Stimulated activated CD8-positive, alpha-beta memory T cell treated with anti-CD3 and anti-CD28 coated beads, Interleukin-2, amount 100 ng/mL, for 48 hours (primary cell): ENCODE measurements at regions not wholly inside any gene's neighbourhood (a gene's known extent, or its start where the extent isn't known, plus 50 kb on each side); places are given as distances from the start of the nearest gene placed in this dataset.

Experiments used
- DNase-seq, 2 donors: peaks; one replicate each; pipeline ENCODE4 v3.0.0-alpha.2; 2020; ENCODE audit warnings: low read depth in 2 of 2

- DNase-seq = no peak
Observed at GRCh38 chr10:78365694-78366093, 332.0 kb downstream of the RPS24 start.

DNA sequence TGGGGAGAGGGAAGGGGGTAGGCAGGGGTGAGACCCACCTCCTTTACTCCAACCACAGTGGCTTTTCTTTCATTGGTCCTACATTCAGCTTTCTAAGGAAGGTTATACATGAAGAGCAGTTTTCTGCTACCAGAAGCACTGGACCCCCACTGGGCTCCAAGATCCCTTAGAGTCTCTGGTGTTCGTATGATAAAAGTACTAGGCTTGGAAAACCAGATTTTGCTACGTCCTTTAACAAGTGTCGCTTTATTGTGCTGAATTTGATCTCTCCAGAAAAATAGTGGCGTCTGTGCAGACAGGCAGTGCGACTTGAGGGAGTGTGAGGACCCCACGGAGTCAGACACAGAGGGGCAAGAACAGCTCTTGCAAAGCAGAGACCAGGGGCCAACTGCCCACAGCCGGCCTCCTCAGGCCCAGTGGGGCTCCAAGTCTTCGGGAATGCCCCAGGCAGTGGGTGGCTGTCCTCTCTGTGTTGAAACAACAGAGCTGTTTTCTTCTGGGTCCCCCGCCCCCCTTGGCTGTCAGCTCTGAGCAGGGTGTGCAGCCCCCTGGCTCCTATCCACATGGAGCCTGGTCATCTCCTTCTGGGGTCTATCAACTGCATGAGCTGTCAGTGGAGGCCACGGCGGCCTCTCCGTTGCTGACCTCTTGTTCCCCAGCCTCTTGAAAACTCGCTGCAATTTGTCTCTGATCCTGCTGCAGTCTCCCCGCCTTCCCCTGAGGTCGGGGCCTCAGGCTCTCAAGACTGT is 333.2 kb downstream of the RPS24 start:
- DNase-seq = no peak

- no peak for DNase-seq
Observed at GRCh38 chr10:78367751-78368150, 334.1 kb downstream of the RPS24 start.

DNA sequence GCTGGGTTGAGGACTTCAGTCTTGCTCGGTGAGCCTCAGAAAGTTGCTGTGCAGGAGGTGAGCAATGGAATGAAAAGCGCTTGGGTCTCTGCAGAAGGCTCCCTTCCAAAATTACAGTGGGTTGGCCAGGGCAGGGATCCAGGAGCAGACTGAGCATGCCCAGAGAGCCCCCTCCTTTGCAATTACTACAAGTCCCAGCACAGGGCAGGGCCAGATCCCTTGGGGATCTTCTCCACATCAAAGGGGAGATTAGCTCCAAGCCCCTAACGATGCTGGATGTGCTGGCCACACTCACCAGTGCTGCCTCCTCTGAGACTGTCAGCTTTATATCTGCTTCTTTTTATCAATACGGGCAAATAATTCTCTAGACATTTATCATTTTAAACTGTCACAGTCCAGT is 337.5 kb downstream of the RPS24 start:
- DNase-seq = no peak

GRCh38 chr10:78372806-78373205 is 339.1 kb downstream of the RPS24 start:
- no peak for DNase-seq

DNA sequence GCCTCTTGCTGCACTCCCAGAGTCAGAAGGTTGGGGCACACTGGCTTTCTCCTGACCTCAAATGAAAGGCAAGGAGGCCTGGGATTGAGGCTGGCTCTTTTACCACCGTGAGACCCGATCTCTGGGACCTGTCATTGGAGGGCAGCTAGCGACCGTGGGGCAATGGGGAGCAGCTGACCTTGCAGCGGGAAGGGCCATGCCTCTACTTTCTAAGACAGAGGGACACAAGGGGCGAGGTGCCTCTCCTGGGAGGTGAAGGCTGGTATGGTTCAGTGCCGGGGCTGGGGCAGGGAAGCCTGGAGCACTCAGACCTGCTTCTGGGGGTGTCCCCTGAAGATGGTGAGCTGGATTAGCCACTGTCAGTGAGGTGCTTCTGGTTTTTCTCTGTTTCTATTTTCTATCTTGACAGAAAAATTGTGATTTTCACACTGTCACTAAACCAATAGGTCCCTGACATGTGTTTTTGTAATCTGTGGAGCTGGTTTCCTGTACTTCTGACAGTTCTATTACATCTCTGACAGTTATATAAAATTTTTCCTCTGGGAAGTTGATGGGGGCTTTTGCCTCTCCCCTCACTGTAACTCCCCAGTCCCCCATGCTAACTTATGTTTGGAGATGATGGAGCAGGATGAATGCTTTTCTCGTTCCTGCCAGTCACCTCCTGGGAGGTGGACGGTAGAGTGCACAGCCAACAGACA is 340.8 kb downstream of the RPS24 start:
- no peak for DNase-seq

DNA sequence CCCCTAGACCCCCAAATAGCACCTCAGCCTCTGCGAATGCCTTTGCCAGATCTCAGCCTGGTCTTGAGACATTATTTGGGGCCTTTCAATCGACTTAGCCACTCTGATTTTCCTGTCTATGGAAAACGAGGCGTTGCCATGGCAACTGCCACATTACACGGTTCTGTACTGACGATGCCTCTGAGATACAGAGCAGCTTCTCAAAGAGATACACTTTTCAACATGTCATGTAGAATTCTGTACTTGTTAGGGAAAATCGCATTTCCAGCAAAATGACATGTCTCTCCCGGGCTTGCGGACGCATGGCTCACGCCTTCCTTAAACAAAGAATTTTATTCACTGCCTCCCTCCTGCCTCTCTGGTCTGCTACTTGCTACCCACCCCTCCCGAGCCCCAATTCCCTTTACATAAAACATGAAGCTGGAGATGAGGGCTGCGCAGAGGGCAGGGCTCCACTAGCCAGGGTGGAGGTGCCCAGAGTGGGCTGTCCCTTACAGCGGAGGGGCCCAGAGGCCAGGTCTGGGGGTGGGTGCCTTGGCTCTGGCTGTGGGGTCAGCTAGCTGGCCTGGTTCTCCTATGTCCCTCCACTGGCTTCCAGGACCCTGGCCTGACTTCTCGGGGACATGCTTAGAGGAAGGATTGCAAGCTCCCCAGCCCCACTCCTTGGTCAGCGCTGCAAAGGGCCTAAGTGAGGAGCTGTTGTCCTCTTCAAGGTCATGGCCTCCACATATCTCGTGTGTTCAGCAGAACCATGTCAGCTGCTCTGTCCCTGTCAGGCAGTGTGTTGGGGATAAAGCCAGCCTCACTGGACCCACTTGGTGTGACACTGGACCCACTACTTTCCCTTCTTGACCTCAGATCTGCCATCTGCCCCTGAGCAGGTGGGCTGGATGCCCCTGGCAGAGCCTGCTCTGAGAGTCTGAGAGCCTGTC is 342.5 kb downstream of the RPS24 start:
- DNase-seq = no peak

DNA sequence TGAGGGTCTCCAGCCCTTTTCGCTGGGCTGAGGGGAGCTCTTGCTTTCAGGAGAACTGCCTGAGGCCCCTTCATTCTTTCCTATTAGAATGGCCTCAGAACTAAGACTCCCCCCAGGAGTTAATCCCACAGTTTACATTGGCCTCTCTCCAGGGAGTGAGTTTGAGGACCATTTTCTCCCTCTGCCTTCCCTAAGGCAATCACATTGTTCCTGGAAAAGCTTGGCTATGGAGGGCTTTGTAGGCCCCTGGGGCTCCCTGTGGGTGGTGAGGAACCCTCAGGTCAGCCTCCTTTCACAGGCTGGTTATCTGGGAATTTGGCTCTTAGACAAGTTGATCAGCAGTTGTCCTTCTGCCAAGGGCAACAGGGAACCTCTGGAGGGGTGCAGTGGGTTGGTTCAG is 343.7 kb downstream of the RPS24 start:
- DNase-seq = no peak

DNA sequence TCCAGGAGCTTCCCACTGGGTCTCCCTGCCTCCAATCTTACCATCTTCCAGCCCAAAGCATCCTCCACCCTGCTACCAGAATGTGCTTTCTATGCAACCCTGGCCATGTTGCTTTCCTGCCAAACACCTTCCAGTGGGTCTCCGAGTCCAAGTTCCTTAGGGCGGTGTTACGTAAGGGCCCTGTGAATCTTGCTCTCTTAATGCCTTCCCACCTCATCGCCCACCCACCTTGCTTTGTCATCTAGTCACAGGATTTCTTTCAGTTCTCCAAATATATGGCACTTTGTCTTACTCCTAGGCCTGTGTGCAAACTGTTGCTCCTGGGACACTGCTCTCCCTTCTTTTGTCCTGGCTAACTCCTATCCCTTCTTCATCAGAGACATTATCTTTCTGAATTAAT is 344.5 kb downstream of the RPS24 start:
- no peak for DNase-seq

DNA sequence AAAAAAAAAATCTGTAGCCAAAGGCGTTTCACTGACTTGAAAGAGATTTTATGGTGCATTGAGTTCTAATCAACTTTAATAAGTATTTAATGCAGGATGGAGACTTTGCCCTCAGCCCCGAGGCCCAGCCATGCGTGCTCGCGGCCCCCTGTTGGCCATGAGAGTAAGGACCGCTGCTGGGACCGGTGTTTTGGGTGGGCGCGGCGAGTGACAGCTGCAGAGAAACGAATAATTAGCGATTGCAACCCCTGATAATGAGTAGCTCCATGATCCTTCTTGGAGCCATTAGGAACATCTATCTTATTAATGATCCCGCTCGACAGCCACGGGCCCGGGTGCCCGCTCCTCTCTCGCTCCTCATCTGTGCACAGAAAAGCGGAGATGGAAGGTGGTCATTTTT is 347.4 kb downstream of the RPS24 start:
- DNase-seq = no peak

GRCh38 chr10:78382047-78382446 is 348.4 kb downstream of the RPS24 start:
- DNase-seq = no peak

GRCh38 chr10:78382772-78383171 is 349.1 kb downstream of the RPS24 start:
- DNase-seq = no peak

DNA sequence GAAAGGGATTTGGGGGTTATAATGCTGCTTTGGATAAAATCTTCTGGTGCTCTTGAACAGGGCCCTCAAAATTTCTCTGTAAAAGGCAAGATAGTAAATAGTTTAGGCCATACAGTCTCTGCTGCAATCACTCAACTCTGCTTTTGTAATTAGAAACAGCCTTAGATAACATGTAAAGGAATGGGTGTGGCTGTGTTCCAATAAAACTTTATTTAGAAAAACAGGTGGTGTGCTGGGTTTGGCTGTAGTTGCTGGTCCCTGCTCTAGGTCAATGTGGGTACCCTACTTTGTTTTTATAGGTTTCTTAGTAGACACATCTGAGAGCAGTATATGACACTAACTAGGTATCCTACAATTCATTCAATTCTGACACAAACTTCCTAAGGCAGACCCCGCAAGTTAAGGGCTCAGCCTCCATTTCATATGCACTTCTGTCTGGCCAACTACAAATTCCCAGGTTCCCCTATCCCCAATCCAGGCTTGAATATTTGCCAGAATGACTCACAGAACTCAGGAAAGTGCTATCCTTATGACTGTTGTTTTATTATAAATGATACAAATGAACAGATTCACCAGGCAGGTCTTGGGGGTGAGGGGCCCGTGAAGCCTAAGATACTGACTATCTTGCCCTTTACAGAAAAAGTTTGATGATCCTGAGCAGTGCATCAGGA is 349.9 kb downstream of the RPS24 start:
- DNase-seq = no peak

GRCh38 chr10:78384049-78384431 is 350.4 kb downstream of the RPS24 start:
- no peak for DNase-seq

DNA sequence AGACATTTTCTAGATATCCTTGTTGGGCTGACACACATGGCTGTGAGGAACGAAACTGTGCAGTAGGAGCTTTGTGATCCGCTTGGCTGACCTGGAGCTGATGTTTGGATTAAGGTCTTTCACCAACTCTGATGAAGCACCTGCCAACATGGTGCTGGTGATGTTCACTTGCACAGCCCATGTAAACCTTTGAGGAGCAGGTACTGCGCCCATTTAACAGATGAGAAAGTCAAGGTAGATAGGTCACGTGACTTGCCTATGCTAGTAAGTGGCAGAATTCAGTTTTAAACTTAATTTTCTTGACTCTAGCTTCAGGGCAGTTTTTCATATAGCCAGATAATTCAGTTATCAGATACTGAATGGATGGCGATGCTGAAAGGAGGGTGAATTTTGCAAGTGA is 351.9 kb downstream of the RPS24 start:
- no peak for DNase-seq

DNA sequence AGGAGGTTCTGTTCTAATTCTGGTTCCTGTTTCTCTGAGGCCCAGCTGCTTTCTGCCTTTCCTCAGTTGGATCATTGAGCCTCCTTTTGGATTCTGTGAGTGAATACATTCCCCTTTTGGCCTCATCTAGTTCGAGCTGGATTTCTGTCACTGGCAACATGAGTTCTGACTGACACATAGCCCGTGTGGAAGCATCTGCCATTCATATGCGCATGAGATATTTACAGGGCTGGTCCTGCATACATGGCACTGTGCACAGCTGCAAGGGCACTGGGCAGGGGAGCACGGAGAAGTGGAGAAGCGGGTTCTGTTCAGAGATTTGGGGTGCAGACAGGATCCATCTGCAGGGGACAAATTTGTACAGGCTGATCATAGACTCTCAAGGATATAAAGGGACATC is 352.8 kb downstream of the RPS24 start:
- DNase-seq = no peak

DNA sequence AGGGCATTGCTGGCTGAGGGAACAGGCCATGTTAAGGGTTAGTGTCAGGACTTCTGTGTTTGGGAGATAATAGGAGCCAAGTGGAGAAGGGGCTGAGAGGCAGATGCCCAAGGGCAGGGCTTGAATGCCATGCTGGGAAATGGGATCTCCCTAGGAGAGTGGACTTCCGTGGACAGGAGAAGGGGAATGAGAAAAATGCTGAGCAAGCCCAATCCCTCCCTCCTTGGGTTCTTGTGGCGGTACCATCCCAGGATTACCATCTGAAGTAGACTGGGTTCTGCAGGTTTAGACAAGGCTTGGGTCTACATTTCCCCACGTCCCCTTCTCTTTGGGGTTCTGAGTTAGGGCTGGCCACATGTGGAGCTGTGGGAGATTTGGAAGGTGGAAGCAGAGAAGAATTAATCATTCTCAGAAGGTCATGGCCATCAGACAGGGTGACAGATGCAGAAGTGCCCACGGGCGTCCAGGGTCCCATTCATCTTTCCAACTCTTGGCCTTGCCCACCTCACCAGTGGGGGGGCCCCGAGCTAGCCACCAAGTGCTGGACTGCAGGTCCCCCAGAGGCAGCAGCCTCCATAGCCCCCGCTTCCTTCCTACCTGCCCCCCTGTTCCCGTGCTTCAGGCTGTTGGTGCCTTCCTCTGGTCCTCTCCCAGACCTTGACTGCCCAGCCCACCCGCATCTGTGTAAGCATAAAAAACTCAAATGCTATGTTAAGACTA is 354.8 kb downstream of the RPS24 start:
- no peak for DNase-seq

DNA sequence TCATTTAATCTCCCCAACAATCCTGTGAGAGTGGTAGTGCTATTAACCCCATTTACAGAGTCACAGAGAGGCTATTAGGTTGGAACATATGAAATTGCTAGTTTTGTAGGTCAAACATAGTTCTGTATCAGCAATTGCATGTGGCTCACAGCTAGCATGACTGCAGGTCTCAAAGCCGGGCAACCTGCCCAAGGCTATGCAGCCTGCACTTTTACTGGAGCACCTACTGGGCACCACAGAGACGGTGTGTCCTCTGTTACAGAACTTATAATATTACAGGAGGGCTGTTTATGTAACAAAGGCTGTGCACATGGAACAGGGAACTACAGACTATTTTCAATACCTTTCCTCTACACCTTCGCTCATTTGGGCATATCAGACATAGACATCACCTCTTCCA is 355.8 kb downstream of the RPS24 start:
- no peak for DNase-seq

DNA sequence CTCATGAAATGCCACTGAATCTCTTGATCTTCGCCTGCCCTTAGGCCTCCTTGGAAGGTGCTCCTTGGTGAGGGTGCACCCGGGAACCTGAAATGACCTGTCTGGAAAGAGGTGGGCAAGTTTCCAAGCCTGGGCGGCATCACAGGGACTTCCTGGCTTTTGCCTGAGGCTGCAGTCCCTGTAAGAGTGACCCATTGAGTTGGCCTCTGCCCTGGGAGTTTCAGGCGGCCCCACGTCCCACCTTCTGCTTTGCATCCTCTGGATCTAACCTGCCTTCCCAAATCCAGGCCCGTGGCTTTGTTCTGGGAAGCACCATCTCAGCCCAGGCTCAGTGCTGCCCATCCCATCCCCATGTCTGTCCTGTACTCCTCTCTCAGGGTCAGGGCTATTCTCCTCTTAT is 356.4 kb downstream of the RPS24 start:
- DNase-seq = no peak

GRCh38 chr10:78390817-78391216 is 357.2 kb downstream of the RPS24 start:
- DNase-seq = no peak

GRCh38 chr10:78391585-78391984 is 357.9 kb downstream of the RPS24 start:
- no peak for DNase-seq
